ENCODE measurements at regions not wholly inside any gene's neighbourhood (a gene's known extent, or its start where the extent isn't known, plus 50 kb on each side); places are given as distances from the start of the nearest gene placed in this dataset.

DNA sequence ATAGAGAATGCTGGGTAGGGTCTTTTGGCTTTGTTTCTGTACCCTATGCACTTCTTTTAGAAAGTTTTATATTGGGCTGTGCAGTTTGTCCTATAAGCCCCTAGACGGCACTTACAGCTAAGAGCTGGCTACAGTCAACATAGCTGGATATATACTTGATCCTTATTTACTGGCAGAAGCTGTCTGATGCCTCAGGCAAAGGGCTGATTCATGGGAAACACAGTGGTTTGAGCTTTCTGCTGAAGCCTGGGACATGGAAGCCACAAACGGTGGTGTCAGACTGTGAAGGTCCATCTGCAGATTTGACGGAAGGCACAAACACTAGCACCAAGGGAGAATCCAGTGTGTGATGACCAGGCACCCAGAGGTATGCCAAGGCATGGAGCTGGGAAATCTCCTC, 608.4 kb downstream of the ANKRD50 start:
- TF ChIP-seq SUZ12 (IDR thresholded peaks at IDR 0.05; ENCODE audit: extremely low read depth, insufficient read depth, insufficient read length) = no peak
- no peak for TF ChIP-seq YY1 (IDR thresholded peaks at IDR 0.05; ENCODE audit: insufficient read depth, insufficient read length)
- TF ChIP-seq ZNF274 (IDR thresholded peaks at IDR 0.05; ENCODE audit: low read depth, low read length) = no peak
- no peaks in the 10 kb centered on the region for H3K4me1 ChIP-seq (ENCODE audit: insufficient read depth, insufficient read length)
- H3K27me3 ChIP-seq (ENCODE audit: insufficient read depth, insufficient read length) = no peaks in the 10 kb centered on the region
- no peak overlapping the region for H3K4me3 ChIP-seq (ENCODE audit: insufficient read length, low read depth)
- no peaks in the 10 kb centered on the region for H3K36me3 ChIP-seq (ENCODE audit: insufficient read depth, insufficient read length, low read length)
- no peak overlapping the region for H3K9ac ChIP-seq (ENCODE audit: insufficient read length, low read depth)
- no peaks in the 10 kb centered on the region for H3K9me3 ChIP-seq (ENCODE audit: insufficient read depth, low read length)
- no peak for DNase-seq (ENCODE audit: low read depth, low spot score)

DNA sequence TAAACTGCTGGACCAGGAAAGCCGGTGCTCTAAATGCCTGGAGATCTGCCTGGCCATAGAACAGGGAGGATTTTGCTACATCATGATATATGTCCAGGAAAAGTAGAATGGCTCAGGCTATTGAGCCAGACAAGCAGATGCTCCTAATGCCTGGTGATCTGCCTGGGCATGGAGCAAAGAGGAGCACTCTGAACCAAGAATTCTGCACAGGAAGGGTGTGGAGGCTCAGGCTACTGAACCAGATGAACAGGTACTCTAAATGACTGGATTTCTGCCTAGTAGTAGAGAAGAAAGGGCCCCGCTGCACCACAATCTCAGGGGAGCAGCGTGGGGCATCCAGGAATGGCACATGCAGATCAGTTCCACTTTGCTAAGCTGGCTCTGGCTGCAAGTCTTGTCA, 607.9 kb downstream of the ANKRD50 start:
- no peaks in the 10 kb centered on the region for H3K9me3 ChIP-seq (ENCODE audit: insufficient read depth, low read length)
- TF ChIP-seq SUZ12 (IDR thresholded peaks at IDR 0.05; ENCODE audit: extremely low read depth, insufficient read depth, insufficient read length) = no peak
- no peak overlapping the region for H3K4me3 ChIP-seq (ENCODE audit: insufficient read length, low read depth)
- no peaks in the 10 kb centered on the region for H3K27me3 ChIP-seq (ENCODE audit: insufficient read depth, insufficient read length)
- no peak for DNase-seq (ENCODE audit: low read depth, low spot score)
- H3K4me1 ChIP-seq (ENCODE audit: insufficient read depth, insufficient read length) = no peaks in the 10 kb centered on the region
- no peak overlapping the region for H3K9ac ChIP-seq (ENCODE audit: insufficient read length, low read depth)
- H3K36me3 ChIP-seq (ENCODE audit: insufficient read depth, insufficient read length, low read length) = no peaks in the 10 kb centered on the region

DNA sequence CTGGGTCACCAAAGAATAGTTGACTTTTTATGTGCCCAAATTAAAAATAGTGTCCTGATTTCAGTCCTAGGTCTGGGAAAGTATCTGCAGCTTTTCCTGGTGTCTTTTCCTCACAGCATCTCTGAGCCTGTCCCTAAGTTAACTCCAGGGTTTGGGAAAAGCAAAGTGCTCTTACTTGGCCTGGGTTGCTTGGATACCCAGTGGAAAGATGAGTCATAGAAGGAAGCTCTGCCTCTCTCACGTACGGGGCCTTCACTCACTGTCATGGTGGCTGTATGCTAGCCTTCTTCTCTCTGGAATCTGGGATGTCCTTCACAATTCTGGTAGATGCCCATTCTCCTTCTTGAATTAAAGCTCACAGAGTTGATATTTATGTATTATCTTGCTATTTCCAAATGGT, 607.3 kb downstream of the ANKRD50 start:
- no peaks in the 10 kb centered on the region for H3K4me1 ChIP-seq (ENCODE audit: insufficient read depth, insufficient read length)
- H3K4me3 ChIP-seq (ENCODE audit: insufficient read length, low read depth) = no peak overlapping the region
- DNase-seq (ENCODE audit: low read depth, low spot score) = no peak
- no peak for TF ChIP-seq SUZ12 (IDR thresholded peaks at IDR 0.05; ENCODE audit: extremely low read depth, insufficient read depth, insufficient read length)
- no peak for TF ChIP-seq YY1 (IDR thresholded peaks at IDR 0.05; ENCODE audit: insufficient read depth, insufficient read length)
- TF ChIP-seq ZNF274 (IDR thresholded peaks at IDR 0.05; ENCODE audit: low read depth, low read length) = no peak
- H3K36me3 ChIP-seq (ENCODE audit: insufficient read depth, insufficient read length, low read length) = no peaks in the 10 kb centered on the region
- no peaks in the 10 kb centered on the region for H3K9me3 ChIP-seq (ENCODE audit: insufficient read depth, low read length)
- no peaks in the 10 kb centered on the region for H3K27me3 ChIP-seq (ENCODE audit: insufficient read depth, insufficient read length)
- no peak overlapping the region for H3K9ac ChIP-seq (ENCODE audit: insufficient read length, low read depth)

DNA sequence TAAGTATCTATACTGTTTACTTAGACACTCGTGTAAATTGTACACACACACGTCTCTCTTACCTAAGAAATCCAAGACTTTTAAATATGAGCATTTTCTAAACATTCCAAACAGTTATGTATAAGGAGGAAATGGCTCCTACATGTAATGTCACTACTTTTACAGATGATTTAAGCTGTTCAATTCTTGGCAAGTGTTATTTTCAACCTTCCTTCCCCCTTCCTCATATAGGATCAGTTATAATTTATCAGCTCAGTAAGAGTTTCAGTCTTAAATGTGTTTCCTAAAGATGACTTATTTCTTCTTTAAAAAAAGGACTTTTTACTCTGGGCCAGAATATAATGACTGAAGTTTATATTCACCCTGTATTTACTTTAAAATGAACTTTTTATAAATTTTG, 601.1 kb downstream of the ANKRD50 start:
- TF ChIP-seq SUZ12 (IDR thresholded peaks at IDR 0.05; ENCODE audit: extremely low read depth, insufficient read depth, insufficient read length) (no peak), ZNF274 (IDR thresholded peaks at IDR 0.05; ENCODE audit: low read depth, low read length) (no peak), YY1 (IDR thresholded peaks at IDR 0.05; ENCODE audit: insufficient read depth, insufficient read length) (no peak)

DNA sequence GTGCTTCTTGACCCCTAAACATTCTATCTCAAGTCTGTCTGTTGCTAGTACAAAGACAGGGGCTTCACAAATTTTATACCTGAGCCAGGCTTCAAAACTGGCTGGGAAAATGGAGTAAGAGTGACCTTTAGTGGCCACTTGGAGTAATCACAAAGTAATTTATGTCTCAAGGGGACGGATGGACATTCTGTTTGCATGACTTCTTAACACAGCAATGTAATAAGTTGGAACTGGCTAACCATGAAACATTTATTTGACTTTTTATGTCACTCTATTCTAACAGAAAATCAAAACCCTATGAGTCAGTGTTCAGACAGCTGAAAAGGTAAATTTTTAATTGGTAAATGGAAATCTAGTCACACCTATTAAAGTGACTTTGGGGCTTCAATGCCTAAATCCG, 600.6 kb downstream of the ANKRD50 start:
- no peaks in the 10 kb centered on the region for H3K27me3 ChIP-seq (ENCODE audit: insufficient read depth, insufficient read length)
- H3K4me1 ChIP-seq (ENCODE audit: insufficient read depth, insufficient read length) = no peaks in the 10 kb centered on the region
- no peak overlapping the region for H3K9ac ChIP-seq (ENCODE audit: insufficient read length, low read depth)
- H3K4me3 ChIP-seq (ENCODE audit: insufficient read length, low read depth) = no peak overlapping the region
- TF ChIP-seq ZNF274 (IDR thresholded peaks at IDR 0.05; ENCODE audit: low read depth, low read length) (no peak), YY1 (IDR thresholded peaks at IDR 0.05; ENCODE audit: insufficient read depth, insufficient read length) (no peak), SUZ12 (IDR thresholded peaks at IDR 0.05; ENCODE audit: extremely low read depth, insufficient read depth, insufficient read length) (no peak)
- H3K36me3 ChIP-seq (ENCODE audit: insufficient read depth, insufficient read length, low read length) = no peaks in the 10 kb centered on the region
- no peaks in the 10 kb centered on the region for H3K9me3 ChIP-seq (ENCODE audit: insufficient read depth, low read length)
- DNase-seq (ENCODE audit: low read depth, low spot score) = peak; percentile 43

More for the DNA sequence above, 601.1 kb downstream of the ANKRD50 start:
- H3K36me3 ChIP-seq (ENCODE audit: insufficient read depth, insufficient read length, low read length) = no peaks in the 10 kb centered on the region
- no peak overlapping the region for H3K4me3 ChIP-seq (ENCODE audit: insufficient read length, low read depth)
- DNase-seq (ENCODE audit: low read depth, low spot score) = no peak
- no peaks in the 10 kb centered on the region for H3K27me3 ChIP-seq (ENCODE audit: insufficient read depth, insufficient read length)
- no peaks in the 10 kb centered on the region for H3K9me3 ChIP-seq (ENCODE audit: insufficient read depth, low read length)
- H3K4me1 ChIP-seq (ENCODE audit: insufficient read depth, insufficient read length) = no peaks in the 10 kb centered on the region
- no peak overlapping the region for H3K9ac ChIP-seq (ENCODE audit: insufficient read length, low read depth)

DNA sequence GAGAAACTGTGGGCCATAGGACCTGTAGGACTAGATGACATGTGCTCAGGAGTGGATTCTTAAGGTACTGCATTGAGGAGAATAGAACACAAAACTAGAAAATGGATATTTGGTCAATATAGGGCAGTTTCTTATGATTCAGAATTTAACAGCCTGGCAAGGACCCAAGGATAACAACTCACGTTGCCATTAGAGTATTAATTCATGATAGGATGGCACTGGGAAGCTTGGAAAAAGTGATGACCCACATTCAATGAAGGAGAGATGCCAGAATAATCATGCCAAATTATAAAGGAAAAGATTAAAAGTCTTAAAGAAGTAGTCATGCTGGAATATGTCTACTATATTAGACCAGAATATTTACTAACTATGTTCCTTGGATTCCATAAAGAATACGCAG, 594.5 kb downstream of the ANKRD50 start:
- Histone ChIP-seq H3K9me3 (ENCODE audit: insufficient read depth, low read length) (no peaks in the 10 kb centered on the region), H3K27me3 (ENCODE audit: insufficient read depth, insufficient read length) (no peaks in the 10 kb centered on the region), H3K4me1 (ENCODE audit: insufficient read depth, insufficient read length) (no peaks in the 10 kb centered on the region), H3K36me3 (ENCODE audit: insufficient read depth, insufficient read length, low read length) (no peaks in the 10 kb centered on the region), H3K9ac (ENCODE audit: insufficient read length, low read depth) (no peak overlapping the region), H3K4me3 (ENCODE audit: insufficient read length, low read depth) (no peak overlapping the region)
- TF ChIP-seq ZNF274 (IDR thresholded peaks at IDR 0.05; ENCODE audit: low read depth, low read length) (no peak), YY1 (IDR thresholded peaks at IDR 0.05; ENCODE audit: insufficient read depth, insufficient read length) (no peak), SUZ12 (IDR thresholded peaks at IDR 0.05; ENCODE audit: extremely low read depth, insufficient read depth, insufficient read length) (no peak)
- DNase-seq (ENCODE audit: low read depth, low spot score) = no peak

DNA sequence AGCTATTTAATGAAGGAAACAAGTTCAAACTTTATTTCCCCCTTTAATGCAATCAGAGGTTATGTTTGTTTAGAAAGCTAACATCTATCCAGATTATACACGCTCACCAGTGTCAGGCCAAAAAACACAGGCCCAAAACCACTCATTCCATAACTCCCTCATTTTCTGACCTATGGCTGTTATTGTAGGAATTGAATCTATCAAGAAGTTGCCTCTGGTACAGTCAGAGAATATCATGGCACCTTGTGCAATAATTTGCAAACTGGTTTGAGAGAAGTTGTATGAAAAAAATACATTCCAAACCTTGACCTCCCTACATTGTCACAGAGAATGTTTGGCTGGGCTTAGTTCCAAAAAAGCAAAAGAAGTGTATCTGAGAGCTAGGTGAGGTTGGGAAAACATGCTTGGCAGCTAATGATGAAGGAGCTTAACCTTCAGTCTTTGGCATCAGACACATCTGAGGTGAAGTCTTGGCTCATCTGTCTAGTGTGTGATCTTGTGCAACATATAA, 591.0 kb downstream of the ANKRD50 start:
- H3K9ac ChIP-seq (ENCODE audit: insufficient read length, low read depth) = no peak overlapping the region
- no peaks in the 10 kb centered on the region for H3K9me3 ChIP-seq (ENCODE audit: insufficient read depth, low read length)
- no peak for TF ChIP-seq YY1 (IDR thresholded peaks at IDR 0.05; ENCODE audit: insufficient read depth, insufficient read length)
- no peak for DNase-seq (ENCODE audit: low read depth, low spot score)
- no peaks in the 10 kb centered on the region for H3K36me3 ChIP-seq (ENCODE audit: insufficient read depth, insufficient read length, low read length)
- no peaks in the 10 kb centered on the region for H3K4me1 ChIP-seq (ENCODE audit: insufficient read depth, insufficient read length)
- no peak overlapping the region for H3K4me3 ChIP-seq (ENCODE audit: insufficient read length, low read depth)
- no peaks in the 10 kb centered on the region for H3K27me3 ChIP-seq (ENCODE audit: insufficient read depth, insufficient read length)

DNA sequence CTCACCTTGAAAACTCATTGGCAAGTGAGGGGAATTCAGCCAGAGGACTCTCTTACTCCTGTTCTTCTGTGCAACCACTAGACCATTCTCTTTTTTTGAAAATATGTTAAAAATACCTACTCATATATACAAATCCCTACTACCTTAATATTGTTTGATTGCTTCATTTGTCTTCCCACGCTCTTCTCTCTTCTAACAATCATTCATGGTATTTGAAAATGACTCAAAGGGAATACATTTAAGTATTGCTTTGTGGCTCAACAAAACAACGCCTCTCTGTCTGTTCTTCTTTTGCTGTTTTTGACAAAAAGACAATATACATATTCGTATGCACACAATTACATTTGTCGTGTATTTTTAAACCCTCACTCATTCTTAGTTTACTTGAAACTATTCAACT, 589.4 kb downstream of the ANKRD50 start:
- TF ChIP-seq ZNF274 (IDR thresholded peaks at IDR 0.05; ENCODE audit: low read depth, low read length) (no peak), YY1 (IDR thresholded peaks at IDR 0.05; ENCODE audit: insufficient read depth, insufficient read length) (no peak), SUZ12 (IDR thresholded peaks at IDR 0.05; ENCODE audit: extremely low read depth, insufficient read depth, insufficient read length) (no peak)
- Histone ChIP-seq H3K27me3 (ENCODE audit: insufficient read depth, insufficient read length) (no peaks in the 10 kb centered on the region), H3K36me3 (ENCODE audit: insufficient read depth, insufficient read length, low read length) (no peaks in the 10 kb centered on the region), H3K9me3 (ENCODE audit: insufficient read depth, low read length) (no peaks in the 10 kb centered on the region), H3K4me3 (ENCODE audit: insufficient read length, low read depth) (no peak overlapping the region), H3K9ac (ENCODE audit: insufficient read length, low read depth) (no peak overlapping the region), H3K4me1 (ENCODE audit: insufficient read depth, insufficient read length) (no peaks in the 10 kb centered on the region)
- no peak for DNase-seq (ENCODE audit: low read depth, low spot score)

Measured in NT2/D1 (cell line).